ENCODE measurements at regions not wholly inside any gene's neighbourhood (a gene's known extent, or its start where the extent isn't known, plus 50 kb on each side); places are given as distances from the start of the nearest gene placed in this dataset.

DNA sequence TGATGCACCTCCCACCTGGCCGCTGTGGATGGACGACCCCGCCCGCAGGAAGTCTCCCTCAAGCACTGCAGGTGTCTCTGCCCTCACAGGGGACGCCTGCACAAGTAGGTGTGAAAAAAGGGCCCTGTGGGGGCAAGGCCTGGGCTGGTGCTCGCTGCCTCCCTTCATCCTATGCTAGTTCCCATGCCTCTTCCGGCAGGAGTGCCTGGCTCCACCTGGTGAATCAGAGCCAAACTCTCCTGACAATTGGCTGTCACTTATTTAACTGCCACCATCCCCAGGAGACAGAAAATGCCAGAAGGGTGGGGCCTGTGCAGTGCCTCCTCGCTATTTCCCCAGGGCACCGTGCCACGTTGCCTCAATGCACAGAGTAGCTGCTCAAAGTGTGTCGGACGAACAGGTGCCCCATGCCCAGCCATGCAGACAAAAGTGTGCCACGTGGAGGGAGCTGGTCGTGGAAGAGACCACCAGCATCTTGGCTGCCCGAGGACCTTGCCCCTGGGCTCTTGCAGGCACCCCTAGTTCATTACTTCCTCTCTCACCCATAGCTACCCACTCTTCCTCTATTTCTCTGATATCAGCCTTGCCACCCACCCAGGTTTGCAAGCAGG lies 170.7 kb downstream of the SEC14L1 start:
- Mint-ChIP-seq H3K4me3 (no peak overlapping the region), H3K4me1 (ENCODE audit: low read depth) (no peaks in the 10 kb centered on the region), H3K27ac (no peak overlapping the region), H3K9me3 (no peaks in the 10 kb centered on the region), H3K36me3 (ENCODE audit: low read depth) (no peaks in the 10 kb centered on the region), H3K27me3 (no peaks in the 10 kb centered on the region)
- DNase-seq: no peak

DNA sequence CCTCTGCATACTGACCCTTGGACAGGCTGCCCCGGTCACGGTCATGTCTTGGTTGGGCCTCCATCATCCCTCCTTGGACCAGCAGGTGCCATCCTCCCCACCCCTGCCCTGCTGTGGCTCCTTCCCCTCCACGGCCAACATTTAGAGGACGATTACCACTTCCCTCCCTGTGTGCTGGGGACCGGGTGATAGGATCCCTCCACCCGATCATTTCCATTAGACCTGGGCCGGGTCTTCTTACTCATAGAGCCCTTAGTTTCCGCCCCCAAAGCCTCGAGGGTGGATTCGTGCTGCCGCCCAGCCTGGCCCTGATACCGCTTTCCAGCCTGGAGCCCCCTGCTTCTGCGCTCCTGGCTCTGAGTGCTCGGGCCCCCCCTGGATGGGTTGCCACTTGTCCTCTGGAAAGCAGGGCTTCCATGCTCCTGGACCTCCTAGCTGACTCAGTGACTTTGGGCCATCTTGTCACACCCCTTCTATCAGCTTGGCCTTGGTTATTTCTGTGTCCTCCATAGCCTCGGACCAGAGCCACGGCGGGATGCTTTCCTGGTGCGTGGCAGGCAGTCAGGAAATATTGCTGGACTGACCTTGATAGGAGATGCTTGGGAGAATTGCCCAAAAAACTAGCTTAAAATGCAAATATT lies 171.4 kb downstream of the SEC14L1 start:
- no peak for DNase-seq
- Mint-ChIP-seq H3K4me3 (no peak overlapping the region), H3K9me3 (no peaks in the 10 kb centered on the region), H3K27ac (no peak overlapping the region), H3K27me3 (no peaks in the 10 kb centered on the region), H3K4me1 (ENCODE audit: low read depth) (no peaks in the 10 kb centered on the region), H3K36me3 (ENCODE audit: low read depth) (no peaks in the 10 kb centered on the region)

DNA sequence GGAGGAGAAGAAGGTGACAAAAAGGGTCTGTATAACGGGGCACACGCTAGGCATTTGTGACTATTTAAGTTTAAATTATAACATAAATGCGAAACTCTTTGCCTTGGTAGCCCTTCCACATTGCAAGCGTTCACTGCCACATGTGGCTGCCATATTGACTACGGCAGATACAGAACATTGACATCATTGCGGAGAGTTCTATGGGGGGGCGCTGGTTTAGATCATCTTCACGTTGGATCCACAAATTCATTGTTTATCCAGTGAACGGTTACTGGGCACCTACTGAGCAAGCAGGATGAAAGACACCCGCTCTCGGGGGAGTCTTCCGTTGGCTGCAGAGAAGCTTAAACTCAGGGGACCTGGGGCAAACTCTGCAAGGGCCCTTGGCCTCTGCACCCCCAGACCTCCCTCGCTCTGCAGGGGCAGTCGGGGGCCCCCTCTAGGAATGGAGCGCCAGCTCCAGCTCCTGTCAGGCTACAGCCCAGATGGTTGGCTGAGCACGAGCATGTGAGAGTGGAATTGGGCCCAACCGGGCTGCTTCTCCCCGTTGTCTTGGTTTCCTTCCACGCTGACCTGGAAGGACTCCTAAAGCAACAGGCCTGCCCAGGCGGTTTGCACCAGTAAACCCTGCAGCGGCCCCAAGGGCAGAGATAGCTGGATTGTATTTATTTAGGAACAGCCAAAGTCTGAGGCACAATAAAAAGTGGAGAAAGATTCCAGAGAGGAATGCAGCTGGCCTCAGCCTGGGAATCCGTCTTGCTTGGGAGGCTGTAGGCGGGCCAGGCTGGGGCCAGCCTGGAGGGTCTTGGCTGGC lies 172.2 kb downstream of the SEC14L1 start:
- H3K36me3 Mint-ChIP-seq (ENCODE audit: low read depth): no peaks in the 10 kb centered on the region
- H3K4me1 Mint-ChIP-seq (ENCODE audit: low read depth): no peaks in the 10 kb centered on the region
- H3K9me3 Mint-ChIP-seq: no peaks in the 10 kb centered on the region
- no peaks in the 10 kb centered on the region for H3K27me3 Mint-ChIP-seq
- H3K4me3 Mint-ChIP-seq: no peak overlapping the region
- no peak for DNase-seq
- H3K27ac Mint-ChIP-seq: no peak overlapping the region

DNA sequence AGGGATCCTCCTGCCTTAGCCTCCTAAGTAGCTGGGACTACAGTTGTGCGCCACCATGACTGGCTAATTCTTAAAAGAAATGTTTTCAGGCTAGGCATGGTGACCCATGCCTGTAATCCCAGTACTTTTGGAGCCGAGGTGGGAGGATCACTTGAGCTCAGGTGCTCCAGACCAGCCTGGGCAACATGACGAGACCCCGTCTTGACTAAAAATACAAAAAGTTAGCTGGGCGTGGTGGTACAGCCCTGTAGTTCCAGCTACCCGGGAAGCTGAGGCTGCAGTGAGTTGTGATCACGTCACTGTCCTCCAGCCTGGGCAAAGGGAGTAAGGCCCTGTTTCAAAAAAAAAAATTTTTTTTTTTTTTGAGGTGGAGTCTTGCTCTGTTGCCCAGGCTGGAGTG lies 173.1 kb downstream of the SEC14L1 start:
- no peak for DNase-seq
- Mint-ChIP-seq H3K9me3 (no peaks in the 10 kb centered on the region), H3K27me3 (no peaks in the 10 kb centered on the region), H3K4me3 (no peak overlapping the region), H3K36me3 (ENCODE audit: low read depth) (no peaks in the 10 kb centered on the region), H3K4me1 (ENCODE audit: low read depth) (peaks cover under 1% of the 10 kb centered on the region), H3K27ac (no peak overlapping the region)

DNA sequence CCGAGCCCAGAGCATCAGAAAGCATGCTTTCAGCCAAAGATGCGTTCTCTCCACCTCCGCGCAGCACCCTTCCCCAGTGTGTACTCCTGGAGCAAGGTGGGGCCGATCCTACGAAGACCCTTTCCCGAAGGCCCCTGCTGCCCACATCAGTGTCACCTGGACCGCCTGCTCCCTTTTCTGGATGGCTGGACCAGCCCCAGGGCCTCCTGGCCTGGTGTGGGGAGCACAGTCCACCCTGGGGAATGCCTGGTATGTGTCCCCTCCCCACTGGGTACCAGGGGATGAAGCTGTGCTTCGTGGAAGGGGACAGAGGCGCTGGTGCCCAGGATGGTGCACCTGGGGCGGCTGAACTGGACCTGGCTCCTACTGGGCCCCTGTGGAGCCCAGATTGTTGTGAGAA lies 173.8 kb downstream of the SEC14L1 start:
- H3K27me3 Mint-ChIP-seq: no peaks in the 10 kb centered on the region
- no peak overlapping the region for H3K27ac Mint-ChIP-seq
- H3K4me1 Mint-ChIP-seq (ENCODE audit: low read depth): peaks cover 9% of the 10 kb centered on the region
- H3K36me3 Mint-ChIP-seq (ENCODE audit: low read depth): no peaks in the 10 kb centered on the region
- no peak overlapping the region for H3K4me3 Mint-ChIP-seq
- no peak for DNase-seq
- no peaks in the 10 kb centered on the region for H3K9me3 Mint-ChIP-seq

DNA sequence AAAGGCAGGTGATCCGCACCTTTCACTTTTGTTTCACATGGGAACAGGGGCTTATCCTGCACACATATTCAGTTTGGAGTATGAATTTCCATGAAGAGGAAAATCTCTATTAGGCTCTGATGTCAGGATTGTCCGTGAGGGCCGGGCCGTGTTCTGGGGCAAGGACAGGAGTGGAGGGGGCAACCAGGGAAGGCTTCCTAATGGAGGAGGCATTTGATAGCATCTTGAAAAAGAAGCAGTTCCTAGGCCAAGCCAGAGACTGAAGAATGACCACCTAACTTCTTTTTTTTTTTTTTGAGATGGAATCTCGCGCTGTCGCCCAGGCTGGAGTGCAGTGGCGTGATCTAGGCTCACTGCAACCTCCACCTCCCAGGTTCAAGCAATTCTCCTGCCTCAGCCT lies 174.2 kb downstream of the SEC14L1 start:
- H3K27ac Mint-ChIP-seq: no peak overlapping the region
- H3K36me3 Mint-ChIP-seq (ENCODE audit: low read depth): no peaks in the 10 kb centered on the region
- H3K4me3 Mint-ChIP-seq: no peak overlapping the region
- peaks cover 13% of the 10 kb centered on the region for H3K4me1 Mint-ChIP-seq (ENCODE audit: low read depth)
- DNase-seq: no peak
- no peaks in the 10 kb centered on the region for H3K27me3 Mint-ChIP-seq
- no peaks in the 10 kb centered on the region for H3K9me3 Mint-ChIP-seq

DNA sequence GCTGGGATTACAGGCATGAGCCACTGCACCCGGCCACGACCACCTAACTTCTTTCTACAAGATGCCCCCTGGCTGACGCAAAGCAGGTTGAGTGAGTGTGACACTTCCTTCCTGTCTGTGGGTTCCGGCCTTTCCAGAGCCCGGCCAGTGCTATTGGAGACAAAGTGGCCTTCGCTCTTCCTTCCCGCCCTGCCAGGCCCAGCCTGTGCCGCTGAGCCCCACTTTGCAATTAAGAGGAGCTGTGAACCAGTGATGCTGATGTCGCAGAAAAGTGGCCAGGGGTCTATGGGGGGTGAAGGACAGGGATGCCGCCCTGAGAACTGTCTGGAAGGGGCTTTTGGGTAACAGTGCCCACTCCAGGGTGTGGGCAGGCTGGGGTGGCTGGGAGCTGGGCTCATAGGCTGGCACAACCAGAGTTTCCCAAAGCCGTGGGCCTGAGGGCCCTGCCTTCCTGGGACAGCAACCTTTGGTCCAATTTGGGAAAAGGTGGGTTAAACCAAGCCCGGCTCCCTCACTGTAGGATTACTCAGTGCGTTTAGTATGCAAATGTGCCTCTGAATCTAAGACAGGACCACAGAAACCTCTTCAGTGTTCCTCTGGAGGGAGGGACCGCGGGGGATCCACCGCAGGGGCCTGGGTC lies 174.9 kb downstream of the SEC14L1 start:
- H3K27me3 Mint-ChIP-seq: no peaks in the 10 kb centered on the region
- no peak overlapping the region for H3K4me3 Mint-ChIP-seq
- H3K27ac Mint-ChIP-seq: no peak overlapping the region
- peaks cover 15% of the 10 kb centered on the region for H3K4me1 Mint-ChIP-seq (ENCODE audit: low read depth)
- no peak for DNase-seq
- no peaks in the 10 kb centered on the region for H3K9me3 Mint-ChIP-seq
- H3K36me3 Mint-ChIP-seq (ENCODE audit: low read depth): no peaks in the 10 kb centered on the region

DNA sequence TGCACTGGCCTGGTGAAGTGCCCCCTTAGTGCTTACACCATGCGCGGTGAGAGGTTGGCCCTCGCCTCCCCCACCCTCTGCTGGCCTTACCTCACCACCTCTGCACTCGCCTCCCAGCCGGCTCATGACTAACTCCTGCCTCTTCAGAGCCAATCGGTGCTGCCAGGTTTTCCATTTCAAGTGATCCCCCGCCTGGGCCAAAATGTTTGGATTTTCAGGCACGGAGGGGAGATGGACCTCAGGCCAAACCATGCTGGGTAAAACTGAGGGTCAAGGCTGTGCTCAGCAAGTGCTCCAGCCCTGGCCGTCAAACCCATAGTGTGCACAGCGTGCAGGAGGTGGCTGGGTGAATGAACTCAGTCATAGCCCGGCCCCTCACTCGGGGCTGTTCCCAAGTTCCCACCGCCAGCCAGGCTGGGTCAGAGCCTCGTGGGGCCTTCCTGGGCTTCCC lies 175.4 kb downstream of the SEC14L1 start:
- Mint-ChIP-seq H3K4me1 (ENCODE audit: low read depth) (peaks cover 15% of the 10 kb centered on the region), H3K4me3 (no peak overlapping the region), H3K36me3 (ENCODE audit: low read depth) (no peaks in the 10 kb centered on the region), H3K27ac (no peak overlapping the region), H3K9me3 (no peaks in the 10 kb centered on the region), H3K27me3 (no peaks in the 10 kb centered on the region)
- DNase-seq: no peak

DNA sequence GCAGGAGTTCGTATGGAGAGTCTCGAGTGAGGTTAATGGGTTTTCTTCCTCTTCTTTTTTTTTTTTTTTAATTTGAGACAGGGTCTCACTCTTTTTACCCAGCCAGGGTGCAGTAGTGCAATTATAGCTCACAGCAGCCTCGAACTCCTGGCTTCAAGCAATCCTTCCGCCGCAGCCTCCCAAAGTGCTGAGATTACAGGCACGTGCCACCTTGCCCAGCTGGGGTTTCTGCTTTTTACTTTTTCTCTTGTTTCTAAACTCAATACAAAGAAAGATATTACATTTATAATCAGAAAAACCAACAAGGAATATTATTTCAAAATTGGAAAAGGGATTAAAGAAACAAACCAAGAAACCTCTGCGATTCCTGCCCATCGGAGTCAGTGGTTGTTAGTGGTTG lies 175.9 kb downstream of the SEC14L1 start:
- H3K4me1 Mint-ChIP-seq (ENCODE audit: low read depth): peaks cover 15% of the 10 kb centered on the region
- no peak overlapping the region for H3K27ac Mint-ChIP-seq
- DNase-seq: no peak
- H3K9me3 Mint-ChIP-seq: no peaks in the 10 kb centered on the region
- H3K27me3 Mint-ChIP-seq: no peaks in the 10 kb centered on the region
- no peak overlapping the region for H3K4me3 Mint-ChIP-seq
- H3K36me3 Mint-ChIP-seq (ENCODE audit: low read depth): no peaks in the 10 kb centered on the region

DNA sequence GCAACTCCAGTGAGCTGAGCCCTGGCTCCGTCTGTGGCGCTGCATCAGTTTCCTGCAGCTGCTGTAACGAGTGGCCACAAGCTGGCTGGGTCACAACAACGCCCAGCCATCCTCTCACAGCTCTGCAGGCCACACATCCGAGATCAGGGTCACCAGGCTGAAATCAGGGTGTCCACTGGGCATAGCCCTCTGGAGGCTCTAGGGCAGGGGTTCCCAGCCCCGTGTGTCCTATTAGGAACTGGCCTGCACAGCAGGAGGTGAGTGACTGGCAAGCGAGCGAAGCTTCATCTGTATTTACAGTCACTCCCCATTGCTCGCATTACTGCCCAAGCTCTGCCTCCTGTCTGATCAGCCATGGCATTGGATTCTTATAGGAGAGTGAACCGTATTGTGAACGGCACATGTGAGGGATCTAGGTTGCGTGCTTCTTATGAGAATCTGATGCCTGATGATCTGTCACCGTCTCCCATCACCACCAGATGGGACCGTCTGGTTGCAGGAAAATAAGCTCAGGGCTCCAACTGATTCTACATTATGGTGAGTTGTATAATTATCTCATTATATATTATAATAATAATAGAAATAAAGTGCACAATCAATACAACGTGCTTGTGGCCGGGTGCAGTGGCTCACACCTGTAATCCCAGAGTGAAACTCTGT lies 176.5 kb downstream of the SEC14L1 start:
- Mint-ChIP-seq H3K4me1 (ENCODE audit: low read depth) (peaks cover 15% of the 10 kb centered on the region), H3K4me3 (no peak overlapping the region), H3K27me3 (no peaks in the 10 kb centered on the region), H3K36me3 (ENCODE audit: low read depth) (no peaks in the 10 kb centered on the region), H3K27ac (no peak overlapping the region), H3K9me3 (no peaks in the 10 kb centered on the region)
- no peak for DNase-seq

DNA sequence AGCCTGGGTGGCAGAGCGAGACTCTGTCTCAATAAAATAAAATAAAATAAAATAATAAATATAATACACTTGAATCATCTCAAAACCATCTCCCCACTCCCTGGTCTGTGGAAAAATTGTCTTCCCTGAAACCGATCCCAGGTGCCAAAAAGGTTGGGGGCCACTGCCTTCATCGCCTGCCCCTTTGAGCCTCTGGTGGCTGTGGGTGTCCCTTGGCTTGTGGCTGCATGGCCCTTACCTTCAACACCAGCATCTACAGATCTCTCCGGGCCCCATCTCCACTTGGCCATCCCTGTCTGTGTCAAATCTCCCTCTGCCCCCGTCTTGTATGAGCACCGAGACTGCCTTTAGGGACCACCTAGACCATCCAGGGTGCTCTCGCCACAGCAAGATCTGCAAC lies 177.3 kb downstream of the SEC14L1 start:
- DNase-seq: no peak
- Mint-ChIP-seq H3K4me3 (no peak overlapping the region), H3K4me1 (ENCODE audit: low read depth) (peaks cover 15% of the 10 kb centered on the region), H3K36me3 (ENCODE audit: low read depth) (no peaks in the 10 kb centered on the region), H3K27me3 (no peaks in the 10 kb centered on the region), H3K9me3 (no peaks in the 10 kb centered on the region), H3K27ac (no peak overlapping the region)

DNA sequence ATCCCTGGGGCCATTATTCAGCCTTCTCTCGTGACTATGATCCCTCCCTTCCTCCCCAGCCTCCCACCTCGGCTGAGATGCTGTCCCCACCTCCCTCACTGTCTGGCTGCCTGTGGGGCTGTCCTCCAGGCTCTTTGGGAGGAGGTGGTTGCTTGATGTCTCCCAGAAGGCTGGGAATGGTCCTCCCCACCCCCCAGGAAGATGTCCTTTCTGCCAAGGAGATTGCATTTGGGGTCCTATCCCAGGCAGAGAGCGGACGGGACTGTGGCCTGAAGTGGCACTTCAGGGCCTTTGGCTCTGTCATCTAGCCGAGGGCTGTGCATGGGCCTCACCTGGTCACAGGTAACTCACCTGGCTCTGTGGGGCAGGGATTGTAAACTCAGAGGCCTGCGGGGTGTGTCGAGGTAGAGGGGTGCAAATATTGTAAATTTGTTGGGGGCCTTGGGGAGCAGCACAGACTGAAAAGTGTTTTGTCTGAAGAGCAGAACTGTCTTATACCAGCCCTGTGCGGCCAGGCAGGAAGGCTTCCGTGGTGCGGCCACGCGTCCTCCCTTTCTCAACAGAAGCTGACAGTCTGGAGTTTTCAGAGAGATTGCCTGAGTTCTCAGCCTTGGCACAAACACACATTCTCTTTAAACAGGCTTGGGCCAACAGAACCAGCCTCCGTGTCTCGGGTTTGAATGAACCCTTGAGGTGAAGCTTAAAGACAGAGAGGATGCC lies 177.9 kb downstream of the SEC14L1 start:
- Mint-ChIP-seq H3K27me3 (no peaks in the 10 kb centered on the region), H3K4me3 (no peak overlapping the region), H3K9me3 (no peaks in the 10 kb centered on the region), H3K4me1 (ENCODE audit: low read depth) (peaks cover 17% of the 10 kb centered on the region), H3K27ac (peak overlapping the region; percentile 87), H3K36me3 (ENCODE audit: low read depth) (no peaks in the 10 kb centered on the region)
- no peak for DNase-seq

DNA sequence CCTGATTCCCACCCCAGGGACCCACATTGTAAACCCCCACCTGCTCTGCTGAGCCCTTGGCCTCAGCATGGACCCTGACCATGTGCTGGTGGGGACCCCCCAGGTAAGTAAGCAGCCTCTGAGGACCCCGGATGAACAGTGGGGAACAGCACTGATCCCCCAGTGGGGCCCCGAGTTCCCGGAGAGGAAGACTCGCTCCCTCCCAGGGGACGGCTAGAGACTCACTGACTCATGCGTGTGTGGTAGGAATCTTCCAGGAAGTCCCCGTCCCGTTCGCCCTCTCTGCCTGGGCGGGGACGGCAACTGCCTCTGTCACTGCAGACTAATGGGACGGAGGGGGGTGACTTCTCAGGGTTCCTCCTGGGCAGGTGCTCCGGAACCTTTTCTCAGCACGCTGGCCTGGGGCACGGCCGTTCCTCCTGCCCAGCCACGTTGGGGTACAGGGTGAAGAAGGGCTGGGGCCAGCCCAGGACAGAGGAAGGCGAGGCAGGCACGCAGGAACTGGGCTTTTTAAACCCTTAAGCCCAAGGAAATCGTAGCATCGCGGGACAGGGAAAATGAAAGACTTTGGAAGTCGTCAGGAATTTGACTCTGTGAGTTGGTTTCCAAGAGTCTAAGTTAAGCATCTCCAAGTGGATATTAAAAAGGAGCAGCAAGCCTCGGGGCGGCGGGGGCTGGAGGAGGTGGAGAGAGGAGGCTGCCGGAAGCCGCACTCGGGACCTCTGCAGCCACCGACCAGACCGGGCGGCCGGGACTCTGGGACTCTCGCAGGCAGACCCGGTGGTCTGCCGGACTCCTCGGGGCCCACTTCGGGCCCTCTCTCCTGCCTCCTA lies 178.7 kb downstream of the SEC14L1 start:
- H3K9me3 Mint-ChIP-seq: no peaks in the 10 kb centered on the region
- peak; percentile 58 for DNase-seq
- peaks cover 25% of the 10 kb centered on the region for H3K4me1 Mint-ChIP-seq (ENCODE audit: low read depth)
- no peaks in the 10 kb centered on the region for H3K36me3 Mint-ChIP-seq (ENCODE audit: low read depth)
- H3K27me3 Mint-ChIP-seq: no peaks in the 10 kb centered on the region
- H3K4me3 Mint-ChIP-seq: peak overlapping the region; percentile 65
- peak overlapping the region; percentile 87 for H3K27ac Mint-ChIP-seq

Measured in activated T-cell treated with anti-CD3 and anti-CD28 coated beads, Interleukin-2, amount 50 U/mL, for 24 hours (primary cell).